Memory B cell (primary cell): ENCODE measurements at regions not wholly inside any gene's neighbourhood (a gene's known extent, or its start where the extent isn't known, plus 50 kb on each side); places are given as distances from the start of the nearest gene placed in this dataset.

ENCODE experiments used
- ATAC-seq: fragments of 150-1000 bp; cut with Tn5 transposase; 2 replicates; pipeline ENCODE4 v1.10.0; 2021; ENCODE audit warnings: low read depth, mild to moderate bottlenecking, moderate library complexity
- DNase-seq, 2 donors: peaks; one replicate each; pipeline ENCODE4 v3.0.0; 2022; ENCODE audit warnings: low spot score in 2 of 2
- H3K27ac Mint-ChIP-seq: one replicate; pipeline ENCODE4 v1.8.0; 2022; ENCODE audit warnings: mild to moderate bottlenecking, moderate library complexity, mixed read lengths
- H3K27me3 Mint-ChIP-seq: one replicate; pipeline ENCODE4 v1.8.0; 2022; ENCODE audit warnings: mixed read lengths
- H3K36me3 Mint-ChIP-seq: one replicate; pipeline ENCODE4 v1.8.0; 2022; ENCODE audit warnings: mild to moderate bottlenecking, mixed read lengths
- H3K4me1 Mint-ChIP-seq: one replicate; pipeline ENCODE4 v1.8.0; 2022; ENCODE audit warnings: mixed read lengths
- H3K4me3 Mint-ChIP-seq: one replicate; pipeline ENCODE4 v1.8.0; 2022; ENCODE audit warnings: mild to moderate bottlenecking, moderate library complexity, mixed read lengths
- H3K9me3 Mint-ChIP-seq: one replicate; pipeline ENCODE4 v1.8.0; 2022; ENCODE audit warnings: mixed read lengths

GRCh38 chr6:140490081-140490480 is 1115.6 kb upstream of the CITED2 start:
- ATAC-seq (no peak), DNase-seq (no peak)
- Mint-ChIP-seq H3K27me3 (no peaks in the 10 kb centered on the region), H3K9me3 (no peaks in the 10 kb centered on the region), H3K4me3 (no peak overlapping the region), H3K36me3 (no peaks in the 10 kb centered on the region), H3K4me1 (no peaks in the 10 kb centered on the region), H3K27ac (no peak overlapping the region)

DNA sequence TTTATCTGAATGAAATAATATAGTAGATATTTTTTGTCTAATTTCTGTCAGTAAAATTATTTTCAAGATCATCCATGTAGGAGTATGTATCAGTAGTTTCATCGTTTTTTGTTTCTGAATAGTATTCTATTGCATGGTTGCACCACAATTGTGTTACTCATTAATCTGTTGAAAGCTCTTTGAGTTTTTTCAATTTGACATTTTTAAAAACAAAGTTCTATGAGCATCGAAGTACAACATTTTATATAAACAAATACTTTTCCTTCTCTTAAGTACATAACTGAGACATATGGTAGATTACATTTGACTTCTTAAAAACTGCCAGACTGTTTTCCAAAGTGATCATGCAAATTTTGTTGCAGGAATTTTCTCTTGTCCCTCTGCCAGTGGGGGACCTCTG is 1113.1 kb upstream of the CITED2 start:
- Mint-ChIP-seq H3K4me1 (no peaks in the 10 kb centered on the region), H3K27me3 (no peaks in the 10 kb centered on the region), H3K36me3 (no peaks in the 10 kb centered on the region), H3K9me3 (no peaks in the 10 kb centered on the region), H3K4me3 (no peak overlapping the region), H3K27ac (no peak overlapping the region)
- no peak for DNase-seq
- no peak for ATAC-seq

DNA sequence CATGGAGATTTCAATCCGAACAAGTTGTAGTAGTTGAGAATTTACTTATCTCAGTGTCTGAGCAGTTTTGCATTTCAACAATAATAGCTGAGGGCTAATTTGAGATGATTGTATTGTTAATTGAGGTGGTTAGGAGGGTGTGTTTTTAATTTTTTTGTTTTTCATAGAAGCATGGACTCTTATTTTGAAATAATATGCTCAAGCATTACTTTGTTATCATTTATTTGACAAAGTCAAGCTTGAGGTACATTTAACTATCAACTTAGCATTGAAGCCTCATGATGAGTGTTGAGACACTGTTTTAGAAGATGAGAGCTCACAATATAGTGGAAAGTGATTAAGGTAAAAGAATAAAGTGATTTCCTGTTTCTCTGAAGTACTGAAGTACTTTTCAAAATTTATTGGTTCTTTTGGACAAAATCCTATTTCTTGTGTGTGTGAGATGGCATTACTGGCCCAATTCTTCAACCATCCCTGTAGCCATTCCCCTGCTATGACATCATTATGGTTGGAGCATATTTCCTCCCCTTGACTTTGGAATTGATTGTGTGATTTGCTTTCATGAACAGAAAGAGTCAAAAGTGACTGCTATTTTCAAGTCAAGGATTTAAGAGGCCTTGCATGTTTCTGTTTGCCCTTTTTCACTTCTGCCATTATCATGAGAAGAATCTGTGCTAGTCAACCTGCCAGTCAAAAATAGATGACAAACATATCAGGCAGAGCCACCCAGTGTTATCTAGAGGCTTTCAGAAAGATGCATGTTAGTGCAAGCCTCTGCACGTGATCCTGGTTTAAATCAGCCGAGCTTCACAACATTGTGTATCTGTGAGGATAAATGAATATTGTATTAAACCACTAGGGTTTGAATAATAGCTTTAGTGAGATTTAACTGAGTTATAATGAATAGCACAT is 1112.3 kb upstream of the CITED2 start:
- DNase-seq (no peak), ATAC-seq (no peak)
- no peak overlapping the region for H3K4me3 Mint-ChIP-seq
- no peak overlapping the region for H3K27ac Mint-ChIP-seq
- H3K9me3 Mint-ChIP-seq, result no peaks in the 10 kb centered on the region
- no peaks in the 10 kb centered on the region for H3K36me3 Mint-ChIP-seq
- H3K27me3 Mint-ChIP-seq, result no peaks in the 10 kb centered on the region
- no peaks in the 10 kb centered on the region for H3K4me1 Mint-ChIP-seq

DNA sequence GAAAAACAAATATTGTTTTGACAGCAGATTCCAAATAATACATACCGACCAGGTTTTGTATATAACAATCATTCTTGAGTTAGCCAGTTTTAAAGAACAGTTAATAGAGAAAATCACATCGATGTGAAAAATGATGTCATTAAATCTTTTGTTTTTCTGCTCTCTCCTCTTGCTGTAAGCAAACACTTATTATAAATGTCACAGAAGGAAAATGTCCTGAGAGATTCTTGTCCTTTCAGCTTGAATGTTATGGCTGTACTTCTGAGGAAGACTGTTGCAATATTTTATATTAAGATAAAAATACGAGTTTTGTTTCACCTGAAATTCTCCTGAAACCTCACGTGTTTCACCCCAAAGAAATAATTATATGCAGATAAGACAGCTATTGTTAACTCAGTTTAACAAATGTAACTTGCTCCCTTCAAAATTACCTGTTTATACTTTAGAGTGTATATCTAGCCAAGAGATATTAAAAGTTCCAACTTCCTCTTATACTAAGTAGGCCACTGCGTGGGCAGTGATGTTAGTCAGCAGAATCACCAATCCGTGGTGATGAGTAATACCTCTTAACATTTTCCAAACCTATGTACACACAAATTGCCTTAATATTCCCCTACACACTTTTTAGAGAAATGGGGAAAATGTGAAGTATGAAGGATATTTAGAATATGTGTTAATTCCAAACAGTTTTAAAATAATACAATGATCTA is 1111.4 kb upstream of the CITED2 start:
- ATAC-seq, result no peak
- no peaks in the 10 kb centered on the region for H3K36me3 Mint-ChIP-seq
- DNase-seq, result no peak
- no peaks in the 10 kb centered on the region for H3K9me3 Mint-ChIP-seq
- H3K4me3 Mint-ChIP-seq, result no peak overlapping the region
- H3K27ac Mint-ChIP-seq, result no peak overlapping the region
- H3K4me1 Mint-ChIP-seq, result no peaks in the 10 kb centered on the region
- no peaks in the 10 kb centered on the region for H3K27me3 Mint-ChIP-seq

DNA sequence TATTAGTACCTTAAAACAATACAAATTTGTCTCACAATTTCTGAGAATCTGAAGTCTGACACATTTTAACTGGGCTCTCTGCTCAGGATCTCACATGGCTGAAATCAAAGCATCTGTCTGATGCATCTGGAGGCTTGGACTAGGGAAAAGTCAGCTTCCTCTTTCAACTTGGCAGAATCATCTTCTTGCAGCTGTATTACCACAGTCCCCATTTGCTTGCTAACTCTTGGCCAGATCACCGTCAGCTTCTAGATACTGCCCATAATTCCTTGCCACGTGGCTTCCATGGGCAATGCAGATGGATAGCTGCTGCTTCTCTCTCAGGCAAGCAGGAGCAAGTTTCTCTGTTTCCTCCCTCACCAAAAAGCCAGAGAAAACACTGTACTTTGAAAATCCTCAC is 1106.4 kb upstream of the CITED2 start:
- ATAC-seq (no peak), DNase-seq (no peak)
- H3K4me3 Mint-ChIP-seq, result no peak overlapping the region
- no peaks in the 10 kb centered on the region for H3K4me1 Mint-ChIP-seq
- no peaks in the 10 kb centered on the region for H3K27me3 Mint-ChIP-seq
- no peak overlapping the region for H3K27ac Mint-ChIP-seq
- H3K36me3 Mint-ChIP-seq, result no peaks in the 10 kb centered on the region
- H3K9me3 Mint-ChIP-seq, result no peaks in the 10 kb centered on the region

DNA sequence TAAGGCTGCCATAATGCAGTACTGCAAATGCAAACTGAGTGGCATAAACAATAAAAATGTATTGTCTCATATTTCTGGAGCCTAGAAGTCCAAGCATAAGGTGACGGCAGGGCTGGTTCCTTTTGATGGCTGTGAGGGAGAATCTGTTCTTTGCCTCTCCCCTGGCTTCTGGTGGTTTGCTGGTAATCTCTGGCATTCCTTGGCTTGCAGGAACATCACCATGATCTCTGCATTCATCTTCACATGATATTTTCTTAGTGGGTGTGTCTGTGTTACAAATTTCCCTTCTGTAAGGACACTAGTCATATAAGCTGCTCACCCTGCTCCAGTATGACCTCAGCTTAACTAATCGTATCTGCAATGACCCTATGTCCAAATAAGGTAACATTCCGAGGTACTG is 1104.2 kb upstream of the CITED2 start:
- Mint-ChIP-seq H3K27me3 (no peaks in the 10 kb centered on the region), H3K36me3 (no peaks in the 10 kb centered on the region), H3K4me1 (no peaks in the 10 kb centered on the region), H3K9me3 (no peaks in the 10 kb centered on the region), H3K27ac (no peak overlapping the region), H3K4me3 (no peak overlapping the region)
- no peak for ATAC-seq
- DNase-seq, result no peak

- Mint-ChIP-seq H3K9me3 (no peaks in the 10 kb centered on the region), H3K27me3 (no peaks in the 10 kb centered on the region), H3K4me1 (no peaks in the 10 kb centered on the region), H3K36me3 (no peaks in the 10 kb centered on the region), H3K27ac (no peak overlapping the region), H3K4me3 (no peak overlapping the region)
- no peak for DNase-seq
- ATAC-seq, result no peak
These were observed 1100.6 kb upstream of the CITED2 start for GRCh38 chr6:140475086-140475485.

DNA sequence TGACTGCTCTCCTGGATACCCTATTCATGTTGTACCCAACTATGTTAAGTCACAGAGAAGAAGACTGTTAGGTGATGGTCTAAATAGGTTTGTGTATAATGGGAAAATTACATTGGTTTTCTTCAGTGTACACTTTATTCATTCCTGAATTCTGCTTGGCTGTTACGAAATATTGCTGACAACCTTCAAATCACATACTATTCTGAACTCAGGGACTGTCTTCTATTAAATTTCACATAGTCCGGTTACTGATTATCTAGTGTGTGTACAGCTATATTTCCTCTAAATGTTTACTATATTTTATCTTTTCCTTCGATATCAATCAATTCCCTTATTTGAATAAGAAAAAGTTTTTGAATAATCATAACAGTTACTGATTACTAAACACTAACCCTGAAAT is 1090.3 kb upstream of the CITED2 start:
- no peaks in the 10 kb centered on the region for H3K36me3 Mint-ChIP-seq
- ATAC-seq (no peak), DNase-seq (no peak)
- H3K4me1 Mint-ChIP-seq, result no peaks in the 10 kb centered on the region
- peaks cover 2% of the 10 kb centered on the region for H3K9me3 Mint-ChIP-seq
- peaks cover 4% of the 10 kb centered on the region for H3K27me3 Mint-ChIP-seq
- H3K27ac Mint-ChIP-seq, result no peak overlapping the region
- H3K4me3 Mint-ChIP-seq, result no peak overlapping the region

DNA sequence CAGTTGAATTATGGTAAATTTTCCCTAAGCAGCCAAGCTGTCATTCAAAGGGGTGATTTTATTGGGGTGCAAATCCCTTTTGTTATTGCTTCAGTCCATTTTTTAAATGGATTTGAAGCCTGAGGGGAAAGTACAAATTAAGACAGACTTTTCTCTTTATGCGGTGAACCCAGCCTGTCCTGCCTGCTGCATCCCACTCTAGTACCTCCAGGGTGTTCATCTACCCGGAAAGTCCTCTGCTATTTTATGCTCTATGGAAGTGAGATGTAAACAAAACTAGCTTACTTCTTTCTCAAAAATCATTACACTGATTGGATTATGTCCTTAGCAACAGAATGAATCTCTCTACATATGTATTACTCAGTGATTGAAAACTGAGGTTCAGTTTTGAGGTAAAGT is 1088.9 kb upstream of the CITED2 start:
- no peak for ATAC-seq
- H3K27me3 Mint-ChIP-seq, result peaks cover 8% of the 10 kb centered on the region

DNA sequence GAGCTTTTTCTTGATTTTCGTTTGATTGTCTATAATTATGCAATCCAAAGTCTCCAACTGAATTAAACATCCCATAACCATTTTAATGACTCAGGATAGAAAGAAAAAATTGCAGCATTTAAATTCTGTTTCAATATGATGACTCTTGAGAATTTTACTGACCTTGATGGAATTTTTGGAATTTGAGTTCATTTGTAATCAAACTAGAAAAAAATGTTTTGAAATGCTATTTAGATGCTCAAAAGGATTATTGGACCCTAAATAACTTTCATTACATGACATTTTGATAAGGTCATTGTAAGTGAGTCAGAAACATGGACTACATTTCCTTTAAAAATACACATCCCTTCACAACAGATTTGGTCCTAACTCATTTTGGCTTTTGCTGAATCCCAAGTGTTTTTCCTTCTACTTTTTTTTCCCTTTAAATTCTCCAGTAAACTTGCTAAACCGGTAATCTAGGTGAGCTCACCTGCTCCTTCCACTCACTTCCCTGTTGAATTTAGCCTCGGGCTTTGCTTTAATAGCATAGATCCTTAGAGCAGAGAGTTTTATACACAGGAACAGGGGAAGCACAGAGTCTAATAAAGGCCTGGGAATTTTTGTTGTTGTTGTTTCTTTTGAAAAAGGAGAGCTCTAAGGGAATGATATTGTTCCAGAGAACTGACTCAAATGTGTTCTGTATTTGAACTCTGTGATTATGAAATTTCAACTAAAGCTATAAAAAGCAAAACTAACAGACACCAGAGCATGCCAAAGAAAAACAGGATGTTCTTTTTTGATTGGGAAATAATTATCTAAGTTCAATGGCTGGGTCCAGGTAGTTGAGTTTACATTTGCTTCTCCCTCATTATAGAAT is 1088.2 kb upstream of the CITED2 start:
- ATAC-seq (no peak), DNase-seq (no peak)
- H3K27ac Mint-ChIP-seq, result no peak overlapping the region
- H3K4me1 Mint-ChIP-seq, result no peaks in the 10 kb centered on the region
- no peaks in the 10 kb centered on the region for H3K36me3 Mint-ChIP-seq
- H3K27me3 Mint-ChIP-seq, result peaks cover 8% of the 10 kb centered on the region
- no peak overlapping the region for H3K4me3 Mint-ChIP-seq
- H3K9me3 Mint-ChIP-seq, result peaks cover 1% of the 10 kb centered on the region

More for the DNA sequence above, 1088.9 kb upstream of the CITED2 start:
- Mint-ChIP-seq H3K27ac (no peak overlapping the region), H3K4me1 (no peaks in the 10 kb centered on the region), H3K36me3 (no peaks in the 10 kb centered on the region), H3K9me3 (peaks cover 2% of the 10 kb centered on the region), H3K4me3 (no peak overlapping the region)
- DNase-seq, result no peak

GRCh38 chr6:140462076-140462452 is 1087.6 kb upstream of the CITED2 start:
- H3K9me3 Mint-ChIP-seq, result peaks cover 1% of the 10 kb centered on the region
- H3K4me1 Mint-ChIP-seq, result no peaks in the 10 kb centered on the region
- H3K27me3 Mint-ChIP-seq, result peaks cover 8% of the 10 kb centered on the region
- H3K4me3 Mint-ChIP-seq, result no peak overlapping the region
- no peaks in the 10 kb centered on the region for H3K36me3 Mint-ChIP-seq
- no peak overlapping the region for H3K27ac Mint-ChIP-seq
- DNase-seq, result no peak
- ATAC-seq, result no peak

DNA sequence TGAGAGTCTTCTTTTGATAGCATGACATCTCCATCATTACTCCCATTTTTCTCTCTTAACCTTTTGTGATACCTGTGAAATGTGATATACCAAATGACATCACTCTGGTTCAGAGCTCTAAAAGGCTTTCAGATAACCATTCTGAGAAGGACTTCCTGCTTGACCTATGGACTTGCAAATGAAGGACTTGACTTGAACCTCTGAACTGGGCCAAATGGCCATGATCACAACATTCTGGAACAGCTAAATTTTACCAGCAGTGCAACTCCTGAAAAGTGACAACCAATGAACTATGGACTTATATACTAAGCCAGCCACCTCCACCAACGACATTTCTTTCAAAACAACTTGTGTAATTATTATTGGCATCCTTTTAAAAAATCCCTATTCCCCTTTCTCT is 1085.8 kb upstream of the CITED2 start:
- no peak overlapping the region for H3K4me3 Mint-ChIP-seq
- H3K27ac Mint-ChIP-seq, result no peak overlapping the region
- H3K9me3 Mint-ChIP-seq, result peaks cover 3% of the 10 kb centered on the region
- ATAC-seq (no peak), DNase-seq (no peak)
- peaks cover 8% of the 10 kb centered on the region for H3K27me3 Mint-ChIP-seq
- no peaks in the 10 kb centered on the region for H3K4me1 Mint-ChIP-seq
- peaks cover 1% of the 10 kb centered on the region for H3K36me3 Mint-ChIP-seq

GRCh38 chr6:140459209-140459608 is 1084.8 kb upstream of the CITED2 start:
- no peak for ATAC-seq
- Mint-ChIP-seq H3K27ac (no peak overlapping the region), H3K9me3 (peaks cover 3% of the 10 kb centered on the region), H3K36me3 (peaks cover 1% of the 10 kb centered on the region), H3K27me3 (peaks cover 8% of the 10 kb centered on the region), H3K4me1 (no peaks in the 10 kb centered on the region), H3K4me3 (no peak overlapping the region)
- no peak for DNase-seq

DNA sequence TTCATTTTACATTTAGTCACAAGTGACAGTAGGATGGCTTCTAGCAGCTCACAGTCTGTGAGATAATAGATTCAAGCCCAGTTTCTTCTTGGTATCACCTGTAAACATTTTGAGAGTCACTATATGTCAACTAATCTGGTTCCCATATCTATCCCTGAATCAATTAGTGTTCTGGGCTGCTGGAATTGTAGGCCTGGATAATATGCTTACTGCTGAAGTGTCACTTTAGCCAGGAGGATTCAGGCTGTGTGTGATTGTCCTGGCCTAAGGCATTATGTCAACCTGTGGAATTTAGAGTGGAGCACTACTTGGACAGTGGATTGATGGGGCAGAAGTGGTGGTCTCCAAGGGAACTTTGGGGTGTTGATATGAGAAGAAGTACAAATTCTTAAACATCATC is 1071.8 kb upstream of the CITED2 start:
- no peaks in the 10 kb centered on the region for H3K9me3 Mint-ChIP-seq
- no peaks in the 10 kb centered on the region for H3K4me1 Mint-ChIP-seq
- H3K36me3 Mint-ChIP-seq, result no peaks in the 10 kb centered on the region
- DNase-seq (no peak), ATAC-seq (no peak)
- H3K4me3 Mint-ChIP-seq, result no peak overlapping the region
- no peaks in the 10 kb centered on the region for H3K27me3 Mint-ChIP-seq
- H3K27ac Mint-ChIP-seq, result no peak overlapping the region
